Posterior cingulate gyrus (tissue), 11 donors: ENCODE measurements at regions not wholly inside any gene's neighbourhood (a gene's known extent, or its start where the extent isn't known, plus 50 kb on each side); places are given as distances from the start of the nearest gene placed in this dataset.

ENCODE experiments used
- DNase-seq, 10 donors: peaks; one replicate each; pipeline versions ENCODE4 v3.0.0 to v3.0.0-alpha.2; 2020 to 2021; ENCODE audit warnings: mixed read lengths in 3 of 10
- intact Hi-C: fragments of 100-400 bp; cut with DNase I; formaldehyde crosslinking; loops from one replicate; pipeline ENCODE4 v1.15.1; 2023

DNA sequence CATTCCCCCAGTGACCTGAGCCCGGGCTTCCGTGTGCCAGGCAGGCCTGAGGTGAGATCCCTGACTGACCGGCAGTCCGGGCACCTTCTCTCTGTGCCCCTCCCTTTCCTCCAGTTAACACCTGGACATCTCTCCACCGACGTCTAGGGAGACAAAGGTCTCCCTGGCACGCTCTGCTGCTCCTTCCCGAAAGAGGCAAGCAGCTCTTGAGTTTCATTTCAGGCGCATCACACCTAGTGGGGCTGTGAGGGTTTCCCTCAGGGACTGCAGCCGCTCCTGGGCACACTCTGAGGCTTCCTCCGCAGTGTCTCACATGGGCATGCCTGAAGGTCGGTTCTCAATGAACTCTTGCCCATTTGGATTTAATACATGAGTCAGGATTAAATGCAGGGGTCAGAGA lies 322.7 kb downstream of the CTTN start:
- intact Hi-C loops: no loop called here
- peak in 3 of 10 donors; percentile 8 to 45 (median 32) for DNase-seq

DNA sequence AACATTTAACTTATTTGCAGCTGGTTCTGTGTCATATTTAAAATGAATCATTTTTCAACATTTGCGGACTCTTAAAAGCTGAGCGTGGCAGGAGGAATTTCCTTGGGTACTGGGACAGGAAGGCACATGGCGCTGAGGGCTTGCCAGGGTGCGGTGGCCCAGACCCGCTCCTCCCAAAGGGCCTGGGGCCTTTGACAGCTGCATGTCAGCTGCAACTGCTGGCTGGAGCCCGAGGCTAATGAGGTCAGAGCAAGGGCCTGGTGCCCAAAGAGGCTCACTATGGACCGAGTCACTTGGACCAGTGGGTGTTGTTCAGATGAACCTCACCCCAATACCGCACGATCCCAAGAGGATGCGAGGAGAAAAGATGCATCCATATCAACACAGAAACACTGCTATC lies 326.9 kb downstream of the CTTN start:
- peak in 5 of 10 donors; percentile 21 to 75 (median 24) for DNase-seq
- intact Hi-C loops: no loop called here

GRCh38 chr11:70725739-70726138 lies 327.4 kb downstream of the CTTN start:
- intact Hi-C loops: no loop called here
- no peak for DNase-seq

DNA sequence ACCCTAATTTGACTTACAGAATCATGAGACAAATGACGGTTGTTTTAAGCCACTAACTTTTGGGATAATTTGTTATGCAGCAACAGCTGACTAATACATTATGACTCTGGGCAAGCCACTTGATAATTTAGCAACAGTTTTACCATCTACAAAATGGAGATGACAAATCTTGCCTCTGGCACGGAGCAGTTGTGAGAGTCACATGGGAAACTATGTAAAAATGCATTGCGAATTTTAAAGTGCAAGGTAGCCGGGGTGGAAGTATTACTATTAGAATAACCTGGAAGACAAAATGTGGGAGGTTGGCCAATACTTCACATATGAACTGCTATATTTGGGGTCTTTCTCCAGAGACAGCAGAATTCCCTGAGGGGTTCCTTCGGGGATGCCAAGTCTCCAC lies 328.7 kb downstream of the CTTN start:
- intact Hi-C loops: no loop called here

GRCh38 chr11:70727899-70728620 lies 329.7 kb downstream of the CTTN start:
- intact Hi-C loops: no loop called here

More for the DNA sequence above, 328.7 kb downstream of the CTTN start:
- DNase-seq: no peak

GRCh38 chr11:70729949-70730348 lies 331.6 kb downstream of the CTTN start:
- DNase-seq: peak in 1 of 10 donors; percentile 14
- intact Hi-C loops: no loop called here

More at GRCh38 chr11:70727899-70728620, 329.7 kb downstream of the CTTN start:
- DNase-seq: peak in 1 of 10 donors; percentile 65

- DNase-seq: peak in 1 of 10 donors; percentile 17
- intact Hi-C loops: no loop called here
Measured at GRCh38 chr11:70730411-70730810, 332.1 kb downstream of the CTTN start.

DNA sequence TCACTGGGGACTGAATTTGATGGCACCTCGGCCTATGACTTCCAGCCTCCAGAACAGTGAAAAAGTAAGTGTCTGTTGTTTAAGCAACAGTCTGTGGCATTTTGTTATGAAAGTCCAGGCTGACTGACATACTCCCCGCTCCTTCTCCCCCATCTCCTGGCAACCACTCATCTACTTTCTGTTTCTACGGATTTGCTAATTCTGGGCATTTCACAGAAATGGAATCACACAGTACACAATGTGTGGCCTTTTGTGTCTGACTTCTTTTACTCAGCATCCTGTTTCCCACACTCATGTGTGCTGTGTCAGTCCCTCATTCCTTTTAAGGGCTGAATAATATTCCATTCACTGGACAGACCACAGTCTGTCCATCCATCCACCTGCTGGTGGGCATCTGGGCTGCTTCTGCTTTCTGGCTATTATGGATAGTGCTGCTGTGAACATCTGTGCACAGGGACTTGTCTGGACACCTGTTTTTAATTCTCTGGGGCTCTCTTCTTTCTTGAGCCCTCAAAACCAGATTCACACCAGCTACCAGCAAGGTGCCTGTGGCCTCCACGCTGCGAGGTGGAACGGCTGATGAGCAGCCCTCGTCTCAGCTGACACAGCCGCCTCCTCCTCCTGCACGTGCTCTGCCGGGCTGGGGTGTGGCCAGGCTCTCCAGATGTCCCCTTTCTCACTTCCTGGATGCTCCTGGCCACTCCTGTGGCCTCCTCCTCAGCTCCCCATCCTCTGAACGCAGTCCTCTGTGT lies 333.1 kb downstream of the CTTN start:
- intact Hi-C loops: no loop called here
- peak in 2 of 10 donors; percentile 37 to 44 for DNase-seq

- peak in 2 of 10 donors; percentile 31 to 66 for DNase-seq
- intact Hi-C loops: no loop called here
Measured at GRCh38 chr11:70732023-70732880, 333.9 kb downstream of the CTTN start.

DNA sequence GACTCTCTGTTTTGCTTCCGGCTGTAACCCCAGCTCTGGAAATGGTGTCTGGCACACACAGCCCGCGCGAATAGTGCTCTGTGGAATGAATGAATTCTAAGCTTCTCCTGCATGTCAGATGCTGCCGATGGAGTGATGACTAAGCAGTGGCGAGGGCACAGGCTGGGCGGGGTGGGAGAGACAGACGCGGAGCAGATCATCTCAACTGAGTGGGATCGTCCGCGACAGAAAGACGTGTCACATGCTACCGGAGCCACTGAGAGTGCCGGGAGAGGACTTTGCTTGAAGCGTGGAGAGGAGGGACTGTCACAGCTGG lies 334.5 kb downstream of the CTTN start:
- DNase-seq: peak in 3 of 10 donors; percentile 82 to 89 (median 87)
- intact Hi-C loops: no loop called here

- peak in 2 of 10 donors; percentile 48 to 59 for DNase-seq
- intact Hi-C loops: no loop called here
Measured at GRCh38 chr11:70733327-70734325, 335.3 kb downstream of the CTTN start.

DNA sequence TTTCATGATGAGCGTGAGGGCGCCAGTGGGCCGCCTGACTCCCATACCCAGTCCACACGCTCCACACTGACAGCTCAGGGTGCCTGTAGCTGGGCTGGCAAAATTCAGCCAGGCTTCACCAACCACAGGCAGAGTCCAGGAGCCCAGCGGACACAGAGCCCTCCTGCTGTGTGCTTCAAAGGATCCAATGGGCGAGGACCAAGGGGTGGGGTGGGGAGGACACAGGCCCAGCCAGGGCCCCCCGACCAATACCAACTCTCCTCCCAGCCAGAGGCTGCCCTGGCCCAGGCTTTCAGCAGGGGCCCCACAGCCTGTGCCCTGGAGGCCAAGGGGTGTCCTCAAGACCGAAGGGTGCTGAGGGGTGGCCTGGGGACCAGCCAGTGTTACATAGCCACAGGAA lies 336.1 kb downstream of the CTTN start:
- peak in 1 of 10 donors; percentile 65 for DNase-seq
- intact Hi-C loops: no loop called here

- peak in 2 of 10 donors; percentile 23 to 55 for DNase-seq
- intact Hi-C loops: no loop called here
Measured at GRCh38 chr11:70734911-70735310, 336.6 kb downstream of the CTTN start.

DNA sequence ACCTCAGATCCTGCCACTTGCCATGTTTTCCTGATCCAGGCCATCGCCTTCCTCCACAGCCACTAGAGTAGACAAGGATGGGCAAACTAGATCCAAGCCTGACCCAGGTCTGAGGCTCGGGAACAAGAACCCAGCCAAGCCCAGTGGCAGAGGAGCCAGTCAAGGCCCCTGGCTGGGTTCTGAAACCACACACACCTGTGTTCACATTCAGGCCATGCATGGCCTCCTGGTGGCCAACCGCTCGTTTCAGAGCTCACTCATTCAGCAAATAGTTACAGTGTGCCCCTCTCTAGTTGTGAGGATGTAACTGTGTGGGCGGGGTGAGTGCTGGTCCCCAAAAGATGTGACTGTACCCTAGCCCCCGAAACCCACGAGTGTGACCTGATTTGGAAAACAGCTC lies 337.6 kb downstream of the CTTN start:
- intact Hi-C loops: no loop called here
- peak in 1 of 10 donors; percentile 25 for DNase-seq

- intact Hi-C loops: no loop called here
- peak in 2 of 10 donors; percentile 26 to 33 for DNase-seq
Measured at GRCh38 chr11:70736461-70736860, 338.1 kb downstream of the CTTN start.

DNA sequence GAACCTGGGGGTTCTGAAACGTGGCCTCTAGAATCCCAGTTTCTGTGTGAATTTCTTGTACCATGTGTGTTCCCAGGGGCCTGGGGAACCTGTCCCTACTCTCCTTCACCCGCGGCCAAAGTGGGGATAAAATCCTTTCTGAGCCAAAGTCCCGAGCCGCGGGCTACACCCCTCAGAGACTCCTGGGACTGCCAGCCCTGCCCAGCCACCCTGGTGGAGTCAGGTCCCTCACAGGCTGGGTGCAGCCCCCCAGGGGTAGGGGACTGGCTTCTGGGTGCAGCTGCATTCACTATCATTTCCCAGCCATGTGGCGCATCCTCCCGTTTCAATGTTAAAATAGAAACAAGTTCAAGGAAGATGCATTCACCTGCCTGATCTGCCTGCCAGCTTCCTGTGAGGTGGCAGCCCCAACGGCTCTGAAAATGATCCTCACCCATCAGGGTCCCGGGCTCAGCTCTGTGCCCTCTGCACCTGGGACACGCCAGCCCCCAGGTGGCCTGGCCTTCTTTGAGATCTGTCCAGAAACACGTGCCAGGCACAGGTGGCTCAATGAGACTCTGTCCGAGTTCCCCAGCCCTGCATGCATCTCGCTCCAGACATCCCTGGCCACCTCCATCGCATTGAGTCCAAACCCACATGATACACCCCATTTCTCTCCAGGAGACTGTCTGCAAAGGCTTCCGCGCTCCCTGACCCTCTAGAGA lies 338.8 kb downstream of the CTTN start:
- intact Hi-C loops: no loop called here

DNA sequence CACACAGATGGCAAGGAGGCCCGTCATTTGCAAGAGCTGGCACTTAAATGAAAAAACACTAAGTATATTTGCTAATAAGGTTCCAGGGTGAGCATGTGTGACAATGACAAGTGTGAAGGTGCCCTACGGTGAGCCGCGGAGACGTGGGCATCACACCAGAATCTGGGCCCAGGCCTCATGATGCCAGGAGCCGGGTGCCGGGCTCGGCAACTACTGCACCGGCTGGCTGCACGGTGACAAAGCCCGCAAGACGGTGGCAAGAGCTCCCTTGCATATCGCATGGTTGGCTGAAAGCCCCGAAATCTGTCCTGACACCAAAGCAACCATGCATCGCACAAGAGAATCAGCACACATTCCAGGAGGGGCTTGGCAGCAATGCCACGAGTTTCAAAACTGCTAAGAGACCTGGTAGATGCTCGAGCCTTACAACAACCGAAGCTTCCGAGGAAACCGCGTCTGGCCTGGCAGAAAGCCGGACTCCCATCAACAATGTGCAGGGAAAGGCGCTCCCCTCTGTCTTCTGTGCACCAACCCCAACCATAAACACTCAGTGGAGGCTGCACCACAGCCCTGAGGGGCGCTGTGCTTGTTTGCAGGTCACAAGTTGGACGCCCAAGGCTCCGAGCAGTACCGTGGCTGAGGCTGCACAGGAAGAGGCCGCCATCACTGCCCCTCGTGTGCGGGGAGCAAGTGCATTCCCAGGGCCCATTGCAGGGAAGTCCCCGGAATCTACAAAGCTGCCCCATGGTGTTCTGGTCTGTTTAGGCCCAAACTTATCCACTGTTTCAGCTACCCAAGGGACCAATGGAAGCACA lies 339.7 kb downstream of the CTTN start:
- intact Hi-C loops: no loop called here

More for the DNA sequence above, 338.8 kb downstream of the CTTN start:
- peak in 3 of 10 donors; percentile 53 to 77 (median 63) for DNase-seq

GRCh38 chr11:70738661-70739060 lies 340.3 kb downstream of the CTTN start:
- intact Hi-C loops: no loop called here
- DNase-seq: peak in 3 of 10 donors; percentile 43 to 71 (median 61)

More for the DNA sequence above, 339.7 kb downstream of the CTTN start:
- DNase-seq: peak in 3 of 10 donors; percentile 75 to 83 (median 80)
